Brain pericyte (primary cell): ENCODE measurements at regions not wholly inside any gene's neighbourhood (a gene's known extent, or its start where the extent isn't known, plus 50 kb on each side); places are given as distances from the start of the nearest gene placed in this dataset.

ENCODE experiments used
- DNase-seq: peaks from one replicate; pipeline ENCODE4 v3.0.0-alpha.2; 2012; ENCODE audit warnings: low read depth, low spot score

DNA sequence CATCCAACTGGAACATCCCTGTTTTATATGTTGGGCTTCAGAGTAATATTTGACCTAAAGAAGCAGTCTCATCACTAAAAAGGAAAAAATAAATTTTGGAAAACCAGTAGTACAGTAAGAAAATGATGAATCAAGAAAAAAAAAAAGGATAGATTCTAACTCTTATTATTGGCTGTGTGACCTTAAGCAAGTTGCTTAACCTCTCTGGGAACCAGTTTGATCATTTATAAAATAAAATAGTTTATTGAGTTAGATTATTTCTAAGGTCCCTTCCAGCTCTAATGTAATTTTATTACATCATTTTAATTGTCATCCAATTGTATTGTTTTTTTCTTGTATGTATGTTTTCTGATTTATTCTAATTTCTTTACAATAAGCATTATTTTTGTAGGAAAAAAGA, 127.0 kb downstream of the PRELID2 start:
- no peak for DNase-seq

DNA sequence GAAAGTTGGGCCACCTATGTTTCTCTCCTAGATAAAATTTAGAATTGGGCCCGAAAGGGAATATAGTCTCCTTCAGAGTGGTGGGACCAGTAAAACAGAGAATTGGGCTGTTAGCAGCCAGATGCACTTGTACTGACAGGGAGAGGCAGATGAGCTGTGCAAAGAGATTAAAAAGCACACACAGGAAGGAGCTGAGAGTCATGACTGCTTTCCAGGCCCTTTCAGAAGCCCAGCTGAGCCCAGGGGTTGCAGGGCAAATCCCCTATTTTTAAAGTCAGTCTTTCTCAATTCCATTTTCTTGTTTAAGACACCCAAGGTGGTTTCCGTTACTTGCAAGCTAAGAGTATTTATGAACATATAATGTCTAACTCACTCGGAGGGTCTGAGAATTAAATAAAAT, 130.4 kb downstream of the PRELID2 start:
- no peak for DNase-seq

- no peak for DNase-seq
These were observed 131.3 kb downstream of the PRELID2 start for GRCh38 chr5:145703856-145704255.

GRCh38 chr5:145701404-145701803, 133.7 kb downstream of the PRELID2 start:
- no peak for DNase-seq

GRCh38 chr5:145699846-145700245, 135.3 kb downstream of the PRELID2 start:
- DNase-seq: no peak

DNA sequence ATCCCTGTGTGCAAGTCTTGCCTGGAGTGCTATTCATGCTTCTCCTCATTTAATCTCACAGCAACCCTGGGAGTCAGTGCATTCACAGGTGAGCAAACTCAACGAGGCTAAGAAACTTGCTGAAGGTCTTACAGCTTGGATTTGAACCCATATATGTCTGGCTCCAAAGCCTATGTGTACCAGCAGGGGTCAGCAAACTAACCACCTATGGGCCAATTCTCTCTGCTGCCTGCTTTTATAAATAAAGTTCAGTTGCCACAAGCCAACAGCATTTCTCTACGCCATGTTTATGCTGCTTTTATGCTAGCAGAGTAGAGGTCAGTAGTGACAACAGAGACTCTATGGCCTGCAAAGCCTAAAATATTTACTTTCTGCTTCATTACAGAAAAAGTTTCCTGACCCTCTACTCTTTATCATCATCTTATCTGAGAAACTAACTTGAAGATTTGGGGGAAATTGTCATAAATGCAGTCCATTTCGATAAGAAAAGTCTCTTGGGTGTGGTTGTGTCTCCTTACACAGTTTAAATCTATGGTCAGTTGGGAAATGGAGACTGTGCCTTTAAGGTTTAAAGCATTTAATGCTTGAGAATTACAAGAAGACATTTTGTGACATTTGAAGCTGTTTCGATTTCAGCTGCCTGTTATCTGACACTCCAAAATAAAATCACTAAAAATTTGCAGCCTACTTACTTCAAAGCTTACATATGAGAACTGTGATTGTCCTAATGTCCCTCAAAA, 137.7 kb downstream of the PRELID2 start:
- no peak for DNase-seq

GRCh38 chr5:145689235-145689634, 145.9 kb downstream of the PRELID2 start:
- no peak for DNase-seq

GRCh38 chr5:145687943-145688342, 147.2 kb downstream of the PRELID2 start:
- DNase-seq: no peak

- no peak for DNase-seq
These were observed 149.7 kb downstream of the PRELID2 start for GRCh38 chr5:145685417-145685816.

DNA sequence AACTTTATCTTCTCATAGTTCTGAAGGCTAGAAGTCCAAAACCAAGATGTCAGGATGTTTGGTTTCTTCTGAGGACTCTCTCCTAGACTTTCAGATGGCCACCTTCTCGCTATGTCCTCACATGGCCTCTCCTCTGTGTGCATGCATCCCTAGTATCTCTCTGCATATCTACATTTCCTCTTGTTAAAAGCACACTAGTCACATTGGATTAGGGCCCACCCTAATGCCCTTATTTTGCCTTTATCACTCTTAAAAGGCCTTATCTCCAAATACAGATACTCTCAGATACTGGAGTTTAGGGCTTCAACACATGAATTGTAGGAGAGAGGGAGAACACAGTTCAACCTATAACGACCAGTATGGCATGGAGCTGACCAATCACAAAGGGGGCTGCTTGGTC, 151.7 kb downstream of the PRELID2 start:
- DNase-seq: no peak

DNA sequence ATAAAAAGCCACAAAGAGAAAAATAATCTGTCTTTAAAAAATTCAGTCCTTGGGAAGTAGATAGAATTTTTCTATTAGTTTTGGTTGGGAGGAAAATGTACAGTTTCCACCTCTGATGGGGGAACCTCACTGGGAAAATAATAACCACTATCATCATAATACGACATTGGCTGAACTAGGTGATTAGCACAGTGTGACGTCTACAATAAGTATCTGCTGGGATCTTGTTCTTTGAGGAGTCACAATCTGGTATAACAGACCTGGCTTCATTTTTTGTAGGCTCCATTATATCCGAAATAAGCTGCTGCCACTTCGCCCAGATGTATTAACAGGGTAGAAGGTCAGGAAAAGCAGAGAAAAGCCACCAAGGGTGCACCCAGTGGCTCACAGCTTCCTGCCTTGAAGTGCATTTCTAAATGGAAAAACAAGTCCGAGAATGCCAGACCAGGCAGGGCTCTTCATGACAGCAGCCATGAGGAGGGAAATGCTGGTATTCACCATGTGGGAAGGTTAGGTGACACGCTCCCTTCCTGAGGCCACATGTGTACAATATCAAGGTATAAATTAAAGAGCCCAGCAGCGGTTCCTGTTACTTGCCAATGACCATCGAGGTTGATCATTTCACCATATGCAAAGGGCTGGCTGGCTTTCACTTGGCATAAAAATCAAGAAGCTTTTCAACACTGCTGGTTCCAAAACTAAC, 152.8 kb downstream of the PRELID2 start:
- DNase-seq: no peak

GRCh38 chr5:145681686-145682085, 153.5 kb downstream of the PRELID2 start:
- DNase-seq: peak; percentile 18

- no peak for DNase-seq
These were observed 153.9 kb downstream of the PRELID2 start for GRCh38 chr5:145681216-145681615.

DNA sequence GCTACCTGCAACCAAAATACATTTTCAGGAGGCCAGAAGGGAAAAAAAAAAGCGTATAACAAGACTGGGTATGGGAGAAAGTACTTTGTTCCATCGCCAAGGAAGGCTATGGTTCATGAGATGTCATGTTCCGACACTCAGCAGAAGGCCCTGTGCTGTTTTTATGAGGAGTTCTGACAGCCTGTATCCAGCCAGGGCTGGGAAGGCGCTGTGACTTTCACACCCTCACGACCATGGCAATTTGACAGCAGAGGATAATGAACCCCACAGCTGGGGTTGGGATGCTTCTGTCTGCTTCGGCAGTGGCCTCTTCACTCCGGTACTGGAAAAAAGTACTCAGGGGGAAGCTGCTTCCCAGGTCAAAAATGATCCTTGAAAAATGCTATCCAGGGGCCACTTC, 154.4 kb downstream of the PRELID2 start:
- no peak for DNase-seq

GRCh38 chr5:145680169-145680568, 155.0 kb downstream of the PRELID2 start:
- no peak for DNase-seq

- DNase-seq: no peak
These were observed 156.9 kb downstream of the PRELID2 start for GRCh38 chr5:145678255-145678654.

DNA sequence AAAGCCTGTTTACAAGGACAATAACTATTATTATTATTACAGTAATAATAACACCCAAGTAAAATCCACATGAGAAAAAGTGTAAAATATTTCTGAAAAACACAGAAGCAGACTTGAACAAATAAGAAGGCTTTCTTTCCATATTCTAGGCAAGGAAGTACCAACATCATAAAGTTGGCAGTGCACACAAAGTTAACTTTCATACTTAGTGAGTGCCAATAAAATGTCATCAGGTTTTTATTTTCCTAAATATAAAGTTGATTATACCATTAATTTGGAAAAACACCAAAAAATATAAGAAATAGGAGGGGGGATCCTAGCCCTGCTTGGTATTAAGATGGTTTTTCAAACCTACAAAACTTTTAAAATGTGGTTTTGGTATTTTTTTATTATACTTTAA, 161.4 kb downstream of the PRELID2 start:
- no peak for DNase-seq

DNA sequence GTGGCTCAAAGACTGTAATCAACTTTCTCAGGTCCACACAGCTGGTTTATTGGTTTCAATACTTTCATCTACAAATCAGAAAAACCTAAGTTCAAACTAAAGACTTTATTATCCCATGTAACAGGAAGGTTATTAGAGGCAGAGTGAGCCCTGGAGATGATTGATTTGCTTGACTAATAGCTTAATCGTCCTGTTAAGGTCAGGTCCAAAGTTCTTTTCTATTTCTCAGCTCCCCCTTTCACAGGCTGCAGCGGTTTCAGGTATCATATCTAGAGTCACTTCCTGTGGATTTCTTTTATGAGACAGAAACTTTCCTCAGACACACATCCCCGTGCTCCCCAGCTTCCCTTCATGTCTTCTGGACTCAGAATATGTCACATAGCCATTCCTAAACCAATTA, 166.4 kb downstream of the PRELID2 start:
- DNase-seq: no peak

- no peak for DNase-seq
These were observed 167.4 kb downstream of the PRELID2 start for GRCh38 chr5:145667742-145668141.

DNA sequence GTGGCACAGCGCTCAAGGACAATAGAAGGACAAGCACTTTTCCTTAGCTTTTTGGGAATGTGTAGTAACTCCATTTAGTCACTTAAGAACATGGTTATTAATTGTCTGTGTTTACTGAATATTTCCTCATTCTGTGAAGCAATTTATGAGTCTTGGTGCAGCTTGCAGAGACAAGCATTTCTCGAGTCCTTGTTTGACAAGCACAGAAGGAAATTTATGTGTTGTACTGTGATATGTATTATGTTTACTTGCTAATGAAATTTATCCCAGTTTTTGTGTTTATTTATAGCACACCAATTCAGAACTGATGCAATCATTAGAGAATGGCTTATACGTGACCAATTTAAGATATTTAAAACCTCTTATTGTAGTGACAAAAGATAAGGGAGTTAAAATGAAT, 168.6 kb downstream of the PRELID2 start:
- no peak for DNase-seq

- DNase-seq: no peak
These were observed 173.2 kb downstream of the PRELID2 start for GRCh38 chr5:145661737-145662485.

DNA sequence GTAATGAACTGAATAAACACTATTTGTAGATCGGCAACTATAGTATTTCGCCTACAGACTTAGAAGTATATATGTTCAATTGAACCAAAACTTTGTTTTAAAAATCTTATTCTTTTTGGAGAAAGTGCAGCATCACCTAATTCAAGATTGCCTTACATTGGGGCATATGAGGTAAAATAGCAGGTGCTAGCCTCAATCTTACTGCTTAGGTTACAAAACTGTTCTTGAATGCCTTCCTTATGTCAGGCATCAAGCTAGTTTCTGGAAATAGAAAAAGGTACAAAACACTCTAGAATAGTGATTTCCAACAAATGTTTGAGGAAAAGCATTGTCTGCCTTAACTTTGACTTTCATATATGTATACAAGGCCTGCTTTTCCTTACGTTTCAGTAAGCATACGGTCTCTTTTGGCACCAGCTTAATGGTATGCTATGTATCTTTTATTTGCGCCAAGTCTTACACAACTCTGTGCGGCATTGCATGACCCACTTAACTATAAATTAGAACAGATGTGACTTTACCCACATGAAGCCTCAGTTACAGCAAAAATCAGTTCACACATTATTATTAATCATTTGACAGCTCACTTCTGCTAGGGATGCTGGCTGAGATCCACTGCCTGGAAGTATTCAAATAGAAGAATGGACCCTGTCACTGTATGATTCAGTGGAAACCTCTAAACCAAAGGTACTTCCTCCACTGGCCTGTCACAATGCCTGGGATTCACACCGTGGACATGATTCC, 174.1 kb downstream of the PRELID2 start:
- no peak for DNase-seq
